ENCODE measurements at regions not wholly inside any gene's neighbourhood (a gene's known extent, or its start where the extent isn't known, plus 50 kb on each side); places are given as distances from the start of the nearest gene placed in this dataset.

GRCh38 chr2:131659168-131659572, 131.5 kb downstream of the CCDC74A start:
- TF ChIP-seq, protein P1, sequence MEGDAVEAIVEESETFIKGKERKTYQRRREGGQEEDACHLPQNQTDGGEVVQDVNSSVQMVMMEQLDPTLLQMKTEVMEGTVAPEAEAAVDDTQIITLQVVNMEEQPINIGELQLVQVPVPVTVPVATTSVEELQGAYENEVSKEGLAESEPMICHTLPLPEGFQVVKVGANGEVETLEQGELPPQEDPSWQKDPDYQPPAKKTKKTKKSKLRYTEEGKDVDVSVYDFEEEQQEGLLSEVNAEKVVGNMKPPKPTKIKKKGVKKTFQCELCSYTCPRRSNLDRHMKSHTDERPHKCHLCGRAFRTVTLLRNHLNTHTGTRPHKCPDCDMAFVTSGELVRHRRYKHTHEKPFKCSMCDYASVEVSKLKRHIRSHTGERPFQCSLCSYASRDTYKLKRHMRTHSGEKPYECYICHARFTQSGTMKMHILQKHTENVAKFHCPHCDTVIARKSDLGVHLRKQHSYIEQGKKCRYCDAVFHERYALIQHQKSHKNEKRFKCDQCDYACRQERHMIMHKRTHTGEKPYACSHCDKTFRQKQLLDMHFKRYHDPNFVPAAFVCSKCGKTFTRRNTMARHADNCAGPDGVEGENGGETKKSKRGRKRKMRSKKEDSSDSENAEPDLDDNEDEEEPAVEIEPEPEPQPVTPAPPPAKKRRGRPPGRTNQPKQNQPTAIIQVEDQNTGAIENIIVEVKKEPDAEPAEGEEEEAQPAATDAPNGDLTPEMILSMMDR (IDR thresholded peaks at IDR 0.05 in 4 of 5, conservative IDR thresholded peaks at IDR 0.05 in 1 of 5), result no peak
- TF ChIP-seq POLR2A (IDR thresholded peaks at IDR 0.05), result no peak
